Keratinocyte (primary cell): ENCODE measurements at regions not wholly inside any gene's neighbourhood (a gene's known extent, or its start where the extent isn't known, plus 50 kb on each side); places are given as distances from the start of the nearest gene placed in this dataset.

Source experiments
- DNase-seq: peaks from one replicate; pipeline ENCODE4 v3.0.0-alpha.2; 2011; ENCODE audit warnings: low read depth, missing footprints, low spot score
- FAIRE-seq: peaks from 2 replicates; lab custom pipeline; 2011; peaks lifted over from hg19 to GRCh38; lab: Jason Lieb, UNC
- H2AFZ ChIP-seq: 2 replicates; pipeline ENCODE4 v1.6.0; 2012; ENCODE audit warnings: low read length, control low read depth, inconsistent platforms; ENCODE audit not compliant: control insufficient read depth
- H3K27ac ChIP-seq: 2 replicates; pipeline ENCODE4 v1.5.1; 2011; ENCODE audit warnings: low read length; ENCODE audit not compliant: control insufficient read depth, insufficient read depth
- H3K27me3 ChIP-seq: 3 replicates; pipeline ENCODE4 v1.6.0; 2011; ENCODE audit warnings: low read length; ENCODE audit not compliant: control insufficient read depth, insufficient read depth; ENCODE audit errors: extremely low read depth
- H3K36me3 ChIP-seq, 2 experiments: 2 replicates in 1 of 2; 3 replicates in 1 of 2; pipeline ENCODE4 v1.5.1; 2011; ENCODE audit warnings: low read length in 2 of 2, mild to moderate bottlenecking in 1 of 2; ENCODE audit not compliant: control insufficient read depth in 2 of 2, insufficient read depth in 2 of 2; ENCODE audit errors: extremely low read depth in 1 of 2
- H3K4me1 ChIP-seq: 3 replicates; pipeline ENCODE4 v1.5.1; 2011; ENCODE audit warnings: low read length; ENCODE audit not compliant: control insufficient read depth, insufficient read depth; ENCODE audit errors: extremely low read depth
- H3K4me2 ChIP-seq: 3 replicates; pipeline ENCODE4 v1.6.0; 2011; ENCODE audit warnings: low read depth, low read length; ENCODE audit not compliant: control insufficient read depth, insufficient read depth; ENCODE audit errors: extremely low read depth
- H3K4me3 ChIP-seq, 3 experiments: fragments of 200-600 bp in 1 of 3; sonication (generic) in 1 of 3; 2 replicates in 2 of 3; 3 replicates in 1 of 3; pipeline ENCODE4 v1.5.1; 2011 to 2016; ENCODE audit warnings: low read length in 3 of 3, mild to moderate bottlenecking in 3 of 3, control low read depth in 2 of 3, inconsistent platforms in 1 of 3, low read depth in 1 of 3, mixed read lengths in 1 of 3, mixed run types in 1 of 3, moderate library complexity in 1 of 3; ENCODE audit not compliant: control insufficient read depth in 2 of 3, insufficient read depth in 2 of 3; ENCODE audit errors: extremely low read depth in 1 of 3
- H3K79me2 ChIP-seq: 2 replicates; pipeline ENCODE4 v1.6.0; 2012; ENCODE audit warnings: low read length; ENCODE audit not compliant: control insufficient read depth, insufficient read depth
- H3K9ac ChIP-seq: 3 replicates; pipeline ENCODE4 v1.6.0; 2011; ENCODE audit warnings: low read length; ENCODE audit not compliant: control insufficient read depth, insufficient read depth; ENCODE audit errors: extremely low read depth
- H3K9me1 ChIP-seq: 3 replicates; pipeline ENCODE4 v1.6.0; 2011; ENCODE audit warnings: low read length; ENCODE audit not compliant: control insufficient read depth, insufficient read depth; ENCODE audit errors: extremely low read depth
- H3K9me3 ChIP-seq: 2 replicates; pipeline ENCODE4 v1.5.1; 2012; ENCODE audit warnings: low read depth, low read length; ENCODE audit not compliant: control insufficient read depth
- H4K20me1 ChIP-seq: 3 replicates; pipeline ENCODE4 v1.6.0; 2011; ENCODE audit warnings: low read length; ENCODE audit not compliant: control insufficient read depth, insufficient read depth; ENCODE audit errors: extremely low read depth
- CTCF ChIP-seq, 3 experiments: IDR thresholded peaks in 1 of 3; conservative IDR thresholded peaks in 1 of 3; optimal IDR thresholded peaks in 1 of 3; 2 replicates in 2 of 3; 3 replicates in 1 of 3; pipeline versions ENCODE3 to v1.5.1; 2011; ENCODE audit warnings: low read length in 3 of 3, mild to moderate bottlenecking in 3 of 3, moderate library complexity in 2 of 3, control low read depth in 1 of 3, inconsistent platforms in 1 of 3; ENCODE audit not compliant: insufficient read depth in 2 of 3; ENCODE audit errors: extremely low read depth in 1 of 3
- EZH2 ChIP-seq: IDR thresholded peaks from one replicate; pipeline ENCODE4 v1.6.1; 2012; ENCODE audit warnings: inconsistent platforms, mild to moderate bottlenecking, low read length, moderate library complexity
- dilution Hi-C: fragments of 300-500 bp; cut with MboI; formaldehyde crosslinking; loops from one replicate; pipeline ENCODE4 v1.7.0; 2020; ENCODE audit warnings: low sequenced_read_pairs; ENCODE audit not compliant: extremely low pct_ligation_motif_present

DNA sequence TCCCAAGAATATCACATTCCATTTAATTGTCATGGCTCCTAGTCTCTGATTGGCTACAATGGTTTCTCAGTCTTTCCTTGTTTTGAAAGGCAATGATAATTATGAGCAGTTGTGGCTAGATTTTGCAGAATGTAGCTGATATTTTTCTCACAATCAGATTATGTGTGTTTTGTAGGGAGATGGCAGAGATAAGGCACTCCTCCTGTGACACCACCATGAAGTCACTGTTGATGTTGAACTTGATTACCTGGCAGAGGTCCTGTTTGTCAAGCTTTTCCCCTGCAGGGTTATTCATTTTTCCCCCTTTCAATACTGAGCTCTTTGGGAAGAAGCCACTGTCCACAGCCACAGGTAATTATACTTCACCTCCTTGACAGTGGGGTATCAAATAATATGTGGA lies 602.9 kb upstream of the PFKP start:
- dilution Hi-C loops = no loop called here
- H2AFZ ChIP-seq = no peak overlapping the region
- no peak overlapping the region for H3K9ac ChIP-seq
- no peaks in the 10 kb centered on the region for H3K9me1 ChIP-seq
- H3K4me1 ChIP-seq = no peaks in the 10 kb centered on the region
- no peaks in the 10 kb centered on the region for H3K27me3 ChIP-seq
- no peaks in the 10 kb centered on the region for H3K36me3 ChIP-seq
- no peak for TF ChIP-seq EZH2
- TF ChIP-seq CTCF (optimal IDR thresholded peaks at IDR 0.05 in 1 of 3, IDR thresholded peaks at IDR 0.05 in 1 of 3, conservative IDR thresholded peaks at IDR 0.05 in 1 of 3; ENCODE audit: extremely low read depth in 1 of 3, insufficient read depth in 2 of 3, low read length in 3 of 3) = no peak
- H3K4me2 ChIP-seq = no peak overlapping the region
- no peaks in the 10 kb centered on the region for H4K20me1 ChIP-seq
- FAIRE-seq (no peak), DNase-seq (no peak)
- no peak overlapping the region for H3K4me3 ChIP-seq
- H3K9me3 ChIP-seq = no peaks in the 10 kb centered on the region
- no peak overlapping the region for H3K27ac ChIP-seq
- H3K79me2 ChIP-seq = no peaks in the 10 kb centered on the region

DNA sequence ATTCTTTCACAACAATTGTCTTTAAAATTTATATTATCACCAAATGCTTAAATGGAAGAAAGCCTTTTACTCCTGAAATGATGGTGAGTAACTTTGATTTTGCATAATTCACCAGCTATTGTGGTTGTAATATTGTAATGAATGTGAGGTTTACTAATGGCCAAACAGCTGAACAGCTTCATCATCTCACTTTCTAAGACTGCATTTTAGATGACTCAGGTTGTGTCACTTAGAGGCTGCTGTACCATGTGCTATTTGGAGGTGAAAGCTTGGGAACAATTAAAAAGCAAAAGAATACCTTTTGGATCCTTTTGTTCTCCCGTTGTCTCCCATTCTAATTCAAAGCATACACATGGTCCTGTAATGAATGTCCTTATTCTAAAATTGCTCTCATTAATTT lies 604.0 kb upstream of the PFKP start:
- H3K79me2 ChIP-seq = no peaks in the 10 kb centered on the region
- H3K36me3 ChIP-seq = no peaks in the 10 kb centered on the region
- H4K20me1 ChIP-seq = no peaks in the 10 kb centered on the region
- H3K4me2 ChIP-seq = no peak overlapping the region
- H3K9me3 ChIP-seq = no peaks in the 10 kb centered on the region
- H3K4me3 ChIP-seq = no peak overlapping the region
- no peaks in the 10 kb centered on the region for H3K27me3 ChIP-seq
- no peak overlapping the region for H3K9ac ChIP-seq
- H3K4me1 ChIP-seq = no peaks in the 10 kb centered on the region
- no peak overlapping the region for H2AFZ ChIP-seq
- dilution Hi-C loops = no loop called here
- TF ChIP-seq EZH2 (no peak), CTCF (optimal IDR thresholded peaks at IDR 0.05 in 1 of 3, IDR thresholded peaks at IDR 0.05 in 1 of 3, conservative IDR thresholded peaks at IDR 0.05 in 1 of 3; ENCODE audit: extremely low read depth in 1 of 3, insufficient read depth in 2 of 3, low read length in 3 of 3) (no peak)
- FAIRE-seq (no peak), DNase-seq (no peak)
- H3K9me1 ChIP-seq = no peaks in the 10 kb centered on the region
- no peak overlapping the region for H3K27ac ChIP-seq
